ENCODE measurements at regions not wholly inside any gene's neighbourhood (a gene's known extent, or its start where the extent isn't known, plus 50 kb on each side); places are given as distances from the start of the nearest gene placed in this dataset.

DNA sequence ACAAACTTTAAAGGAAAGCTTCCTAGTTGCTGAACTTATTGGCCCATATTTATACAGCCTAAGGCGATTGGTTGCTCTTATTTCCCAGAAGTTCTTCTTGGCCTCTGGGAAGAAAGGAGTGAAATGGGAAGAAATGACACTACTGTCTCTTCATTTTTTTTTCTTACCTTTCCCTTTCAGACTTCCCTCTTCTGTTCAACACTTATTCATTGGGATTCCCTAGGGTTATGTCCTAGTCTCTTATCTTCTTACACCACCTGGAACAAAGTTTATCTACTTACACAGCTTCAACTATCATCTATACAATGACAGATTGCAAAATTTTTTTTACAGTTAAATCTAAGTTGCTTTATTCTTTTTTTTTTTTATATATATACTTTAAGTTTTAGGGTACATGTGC, 68.0 kb downstream of the SNX12 start:
- no peak for FAIRE-seq
- no peak for DNase-seq (ENCODE audit: insufficient read length, low spot score)

DNA sequence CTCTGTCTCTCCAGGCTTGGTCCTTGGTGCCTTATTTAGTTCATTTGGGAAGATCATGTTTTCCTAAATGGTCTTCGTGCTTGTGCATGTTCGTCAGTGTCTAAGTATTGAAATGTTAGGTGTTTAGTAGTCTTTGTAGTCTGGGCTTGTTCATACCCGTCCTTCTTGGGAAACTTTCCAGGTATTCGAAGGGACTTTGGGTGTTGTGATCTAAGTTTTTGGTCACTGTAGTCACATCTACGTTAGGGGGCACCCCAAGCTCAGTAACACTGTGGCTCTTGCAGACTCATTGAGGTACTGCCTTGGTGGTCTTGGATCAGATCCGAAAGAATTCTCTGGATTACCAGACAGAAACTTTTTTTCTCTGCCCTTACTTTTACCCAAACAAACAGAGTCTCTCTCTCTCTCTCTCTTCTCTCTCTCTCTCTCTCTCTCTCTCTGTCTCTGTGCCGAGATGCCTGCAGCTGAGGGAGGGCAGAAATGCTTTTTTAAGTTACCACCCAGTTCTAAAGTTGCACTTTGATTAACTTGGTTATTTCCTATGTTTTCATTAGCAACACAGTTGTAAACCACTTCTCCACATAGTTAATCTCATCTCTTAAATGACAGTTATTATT, 67.6 kb upstream of the SLC7A3 start:
- FAIRE-seq (peak; percentile 83), DNase-seq (ENCODE audit: insufficient read length, low spot score) (no peak)

DNA sequence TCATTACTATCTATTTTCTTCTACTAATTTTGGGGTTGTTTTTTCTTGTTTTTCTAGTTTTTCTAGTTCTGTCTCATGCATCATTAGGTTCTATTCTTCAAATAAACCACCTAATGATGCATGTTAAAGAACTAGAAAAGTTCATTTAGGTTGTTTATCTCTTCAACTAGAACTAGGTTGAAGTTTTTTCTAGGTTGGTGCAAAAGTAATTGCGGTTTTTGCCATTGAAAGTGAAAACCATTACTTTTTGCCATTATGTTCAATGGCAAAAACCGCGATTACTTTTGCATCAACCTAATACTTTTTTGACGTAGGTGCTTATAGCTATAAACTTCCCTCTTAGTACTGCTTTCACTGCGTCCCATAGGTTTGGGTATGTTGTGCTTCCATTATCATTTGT, 64.4 kb upstream of the SLC7A3 start:
- FAIRE-seq (no peak), DNase-seq (ENCODE audit: insufficient read length, low spot score) (no peak)

DNA sequence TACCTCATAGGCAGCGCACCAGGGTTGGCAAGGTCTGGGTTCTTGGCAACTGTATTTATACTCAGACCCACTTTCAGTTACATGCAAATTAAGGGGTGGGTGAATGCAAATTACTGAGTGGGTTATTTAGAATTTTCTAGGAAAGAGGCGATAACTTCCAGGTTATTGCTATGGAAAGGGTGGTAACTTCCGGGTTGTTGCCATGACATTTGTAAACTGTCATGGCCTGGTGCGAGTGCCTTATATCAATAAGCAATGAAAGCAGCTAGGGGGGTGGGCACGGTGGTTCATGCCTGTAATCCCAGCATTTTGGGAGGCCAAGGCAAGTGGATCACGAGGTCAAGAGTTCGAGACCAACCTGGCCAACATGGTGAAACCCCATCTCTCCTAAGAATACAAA, 57.5 kb upstream of the SLC7A3 start:
- FAIRE-seq: no peak
- no peak for DNase-seq (ENCODE audit: insufficient read length, low spot score)

All from GM19239 (cell line).